ENCODE measurements at regions not wholly inside any gene's neighbourhood (a gene's known extent, or its start where the extent isn't known, plus 50 kb on each side); places are given as distances from the start of the nearest gene placed in this dataset.

DNA sequence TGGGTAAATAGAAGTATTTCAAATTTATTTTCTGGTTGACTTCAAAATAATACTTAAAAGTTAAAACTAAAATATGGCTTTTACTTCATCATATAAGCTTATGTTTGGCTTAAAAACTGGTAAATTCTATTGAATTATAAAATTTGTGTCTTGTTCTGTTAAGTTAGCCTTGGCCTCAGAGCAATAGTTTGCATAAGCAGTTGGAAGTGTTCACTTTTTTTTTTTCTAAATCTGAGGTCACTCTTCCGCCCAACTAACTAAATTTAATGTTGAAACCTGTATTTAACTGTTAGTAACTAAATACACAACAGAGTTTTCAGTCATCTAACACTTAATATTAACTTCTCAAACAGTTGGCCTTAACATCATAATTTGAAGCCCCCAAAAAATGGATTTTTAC is 871.7 kb upstream of the ADAMTS5 start:
- H3K9me3 Mint-ChIP-seq = peaks cover 0 to 22% (median 4%) of the 10 kb centered on the region in 11 donors

DNA sequence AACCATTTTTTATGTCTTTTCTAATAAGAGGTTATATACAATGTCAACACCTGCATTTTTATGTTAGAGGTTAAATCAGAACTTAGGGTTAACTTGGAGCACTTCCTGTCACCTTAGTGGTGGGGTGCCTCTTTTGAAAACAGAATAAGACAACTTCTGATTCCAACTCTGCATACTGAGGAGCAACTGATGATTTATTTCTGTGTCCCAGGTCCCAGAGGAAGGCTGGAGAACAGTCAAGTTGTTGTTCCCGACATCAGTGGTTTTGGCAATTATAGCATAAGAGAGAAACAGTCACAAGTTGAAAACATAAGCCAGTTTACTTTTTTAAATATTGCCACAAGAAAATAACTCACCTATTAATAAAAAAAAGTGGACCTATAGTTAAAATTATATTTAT is 871.0 kb upstream of the ADAMTS5 start:
- no peaks in the 10 kb centered on the region for H3K9me3 ChIP-seq (ENCODE audit: control insufficient read depth in 2 of 3, low read length in 3 of 3)
- CTCF ChIA-PET = no interaction called here
- ATAC-seq (no peak), DNase-seq (no peak)
- POLR2A ChIA-PET = no interaction called here
- intact Hi-C loops (cut with micrococcal nuclease) = no loop called here
- H3K4me1 ChIP-seq (ENCODE audit: control insufficient read depth in 2 of 2, insufficient read depth in 2 of 2, low read length in 2 of 2) = no peaks in the 10 kb centered on the region
- no peak overlapping the region for H3K27ac ChIP-seq (ENCODE audit: low read depth, low read length)
- H3K27me3 ChIP-seq (ENCODE audit: control insufficient read depth in 2 of 2, insufficient read depth in 2 of 2, low read length in 2 of 2) = no peaks in the 10 kb centered on the region
- H3K4me1 Mint-ChIP-seq = no peaks in the 10 kb centered on the region
- peaks cover 0 to 18% (median 3%) of the 10 kb centered on the region in 11 donors for H3K9me3 Mint-ChIP-seq
- H3K4me3 Mint-ChIP-seq = no peak overlapping the region
- H3K36me3 Mint-ChIP-seq = no peaks in the 10 kb centered on the region
- no peak overlapping the region for H3K27ac Mint-ChIP-seq
- H3K36me3 ChIP-seq (ENCODE audit: control insufficient read depth in 2 of 3, insufficient read depth in 3 of 3, low read length in 3 of 3) = no peaks in the 10 kb centered on the region
- no peak overlapping the region for H3K4me3 ChIP-seq (ENCODE audit: low read length)
- H3K27me3 Mint-ChIP-seq = no peaks in the 10 kb centered on the region

More for the DNA sequence above, 871.7 kb upstream of the ADAMTS5 start:
- Mint-ChIP-seq H3K4me1 (no peaks in the 10 kb centered on the region), H3K27ac (no peak overlapping the region), H3K36me3 (no peaks in the 10 kb centered on the region), H3K27me3 (no peaks in the 10 kb centered on the region), H3K4me3 (no peak overlapping the region)
- no peaks in the 10 kb centered on the region for H3K4me1 ChIP-seq (ENCODE audit: control insufficient read depth in 2 of 2, insufficient read depth in 2 of 2, low read length in 2 of 2)
- H3K4me3 ChIP-seq (ENCODE audit: low read length) = no peak overlapping the region
- ATAC-seq (no peak), DNase-seq (no peak)
- H3K27ac ChIP-seq (ENCODE audit: low read depth, low read length) = no peak overlapping the region
- H3K36me3 ChIP-seq (ENCODE audit: control insufficient read depth in 2 of 3, insufficient read depth in 3 of 3, low read length in 3 of 3) = no peaks in the 10 kb centered on the region
- intact Hi-C loops (cut with micrococcal nuclease) = no loop called here
- H3K27me3 ChIP-seq (ENCODE audit: control insufficient read depth in 2 of 2, insufficient read depth in 2 of 2, low read length in 2 of 2) = no peaks in the 10 kb centered on the region
- H3K9me3 ChIP-seq (ENCODE audit: control insufficient read depth in 2 of 3, low read length in 3 of 3) = no peaks in the 10 kb centered on the region
- POLR2A ChIA-PET = no interaction called here
- CTCF ChIA-PET = no interaction called here

DNA sequence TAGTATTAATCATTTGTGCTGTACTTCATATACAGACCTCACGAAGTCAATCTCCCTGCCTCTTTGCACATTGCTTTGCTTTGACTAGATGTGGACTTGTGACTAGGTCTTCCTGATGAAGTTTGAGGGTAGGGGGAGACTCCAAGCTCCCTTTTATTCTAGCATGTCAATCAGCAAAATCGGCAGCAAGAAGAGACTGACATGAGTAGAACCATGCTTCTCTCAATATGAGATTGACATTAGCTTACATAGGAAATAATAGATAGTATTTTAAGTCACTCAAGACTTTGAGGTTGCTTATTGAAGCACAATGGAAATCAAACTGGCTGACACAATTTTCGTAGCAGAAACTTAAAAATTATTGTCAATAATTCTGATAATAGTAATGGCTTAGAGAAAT is 866.4 kb upstream of the ADAMTS5 start:
- no peaks in the 10 kb centered on the region for H3K36me3 Mint-ChIP-seq
- POLR2A ChIA-PET = no interaction called here
- peaks cover 0 to 22% (median 4%) of the 10 kb centered on the region in 11 donors for H3K9me3 Mint-ChIP-seq
- Histone ChIP-seq H3K4me3 (ENCODE audit: low read length) (no peak overlapping the region), H3K27me3 (ENCODE audit: control insufficient read depth in 2 of 2, insufficient read depth in 2 of 2, low read length in 2 of 2) (no peaks in the 10 kb centered on the region), H3K27ac (ENCODE audit: low read depth, low read length) (no peak overlapping the region), H3K36me3 (ENCODE audit: control insufficient read depth in 2 of 3, insufficient read depth in 3 of 3, low read length in 3 of 3) (no peaks in the 10 kb centered on the region), H3K4me1 (ENCODE audit: control insufficient read depth in 2 of 2, insufficient read depth in 2 of 2, low read length in 2 of 2) (no peaks in the 10 kb centered on the region), H3K9me3 (ENCODE audit: control insufficient read depth in 2 of 3, low read length in 3 of 3) (no peaks in the 10 kb centered on the region)
- no peak for DNase-seq
- CTCF ChIA-PET = no interaction called here
- no peak overlapping the region for H3K27ac Mint-ChIP-seq
- intact Hi-C loops (cut with micrococcal nuclease) = no loop called here
- H3K4me1 Mint-ChIP-seq = no peaks in the 10 kb centered on the region
- H3K4me3 Mint-ChIP-seq = no peak overlapping the region
- no peaks in the 10 kb centered on the region for H3K27me3 Mint-ChIP-seq
- ATAC-seq = no peak

DNA sequence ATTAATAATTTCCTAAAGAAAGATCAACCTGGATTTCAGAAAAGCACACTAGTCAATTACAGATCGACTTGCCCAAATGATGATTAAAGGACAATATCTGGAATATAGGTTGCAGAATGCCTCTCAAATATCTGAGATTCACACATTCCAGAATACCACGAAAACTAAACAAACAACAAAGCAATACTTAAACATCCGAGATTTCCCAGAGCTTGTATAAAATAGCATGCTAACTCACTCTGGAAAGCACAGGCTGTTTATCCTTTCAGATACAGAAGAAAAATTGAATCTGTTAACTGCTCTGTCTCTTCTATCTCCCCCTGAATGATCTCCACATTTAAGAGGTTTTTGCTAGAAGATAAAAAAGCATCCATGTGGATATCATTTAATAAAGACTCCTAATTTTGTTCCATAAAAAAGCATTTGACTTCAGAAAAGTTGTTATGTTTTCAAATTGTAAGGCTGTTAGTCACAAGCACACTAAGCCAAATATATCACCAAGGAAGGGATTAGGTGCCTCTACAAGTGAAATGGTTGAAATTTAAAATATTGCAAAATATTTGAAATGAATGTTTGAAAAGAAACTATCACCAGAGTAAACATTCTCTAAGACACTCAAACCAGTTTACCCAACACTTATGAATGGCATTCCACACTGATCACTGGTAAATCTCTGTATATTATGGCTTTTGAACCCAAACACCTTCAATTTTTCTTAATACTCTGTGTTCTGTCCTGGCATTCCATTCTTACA is 865.1 kb upstream of the ADAMTS5 start:
- H3K4me1 Mint-ChIP-seq = no peaks in the 10 kb centered on the region
- H3K4me1 ChIP-seq (ENCODE audit: control insufficient read depth in 2 of 2, insufficient read depth in 2 of 2, low read length in 2 of 2) = no peaks in the 10 kb centered on the region
- ChIA-PET POLR2A (no interaction called here), CTCF (no interaction called here)
- ATAC-seq = no peak
- H3K9me3 Mint-ChIP-seq = peaks cover 0 to 22% (median 5%) of the 10 kb centered on the region in 11 donors
- H3K36me3 ChIP-seq (ENCODE audit: control insufficient read depth in 2 of 3, insufficient read depth in 3 of 3, low read length in 3 of 3) = no peaks in the 10 kb centered on the region
- no peaks in the 10 kb centered on the region for H3K9me3 ChIP-seq (ENCODE audit: control insufficient read depth in 2 of 3, low read length in 3 of 3)
- H3K27ac ChIP-seq (ENCODE audit: low read depth, low read length) = no peak overlapping the region
- H3K4me3 Mint-ChIP-seq = no peak overlapping the region
- H3K27ac Mint-ChIP-seq = no peak overlapping the region
- no peaks in the 10 kb centered on the region for H3K27me3 ChIP-seq (ENCODE audit: control insufficient read depth in 2 of 2, insufficient read depth in 2 of 2, low read length in 2 of 2)
- H3K36me3 Mint-ChIP-seq = no peaks in the 10 kb centered on the region
- DNase-seq = no peak
- H3K4me3 ChIP-seq (ENCODE audit: low read length) = no peak overlapping the region
- H3K27me3 Mint-ChIP-seq = peaks cover 0 to 4% (median 0%) of the 10 kb centered on the region in 5 donors
- intact Hi-C loops (cut with micrococcal nuclease) = no loop called here

DNA sequence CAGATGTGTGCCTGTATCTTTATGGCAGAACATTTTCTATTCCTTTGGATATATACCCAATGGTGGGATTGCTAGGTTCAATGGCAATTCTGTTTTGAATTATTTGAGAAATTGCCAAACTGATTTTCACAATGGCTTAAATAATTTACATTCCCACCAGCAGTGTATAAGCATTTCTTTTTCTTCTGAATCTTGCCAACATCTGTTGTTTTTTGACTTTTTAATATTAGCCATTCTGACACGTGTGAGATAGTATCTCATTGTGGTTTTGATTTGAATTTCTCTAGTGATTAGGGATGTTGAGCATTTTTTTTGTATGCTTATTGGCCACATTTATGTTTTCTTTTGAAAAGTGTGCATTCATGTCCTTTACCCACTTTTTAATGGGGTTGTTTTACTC is 864.3 kb upstream of the ADAMTS5 start:
- Histone ChIP-seq H3K4me3 (ENCODE audit: low read length) (no peak overlapping the region), H3K4me1 (ENCODE audit: control insufficient read depth in 2 of 2, insufficient read depth in 2 of 2, low read length in 2 of 2) (no peaks in the 10 kb centered on the region), H3K9me3 (ENCODE audit: control insufficient read depth in 2 of 3, low read length in 3 of 3) (no peaks in the 10 kb centered on the region), H3K27ac (ENCODE audit: low read depth, low read length) (no peak overlapping the region), H3K27me3 (ENCODE audit: control insufficient read depth in 2 of 2, insufficient read depth in 2 of 2, low read length in 2 of 2) (no peaks in the 10 kb centered on the region), H3K36me3 (ENCODE audit: control insufficient read depth in 2 of 3, insufficient read depth in 3 of 3, low read length in 3 of 3) (no peaks in the 10 kb centered on the region)
- Mint-ChIP-seq H3K4me1 (no peaks in the 10 kb centered on the region), H3K36me3 (no peaks in the 10 kb centered on the region), H3K4me3 (no peak overlapping the region), H3K27me3 (peaks cover 0 to 4% (median 0%) of the 10 kb centered on the region in 5 donors), H3K9me3 (peaks cover 0 to 19% (median 5%) of the 10 kb centered on the region in 11 donors), H3K27ac (no peak overlapping the region)
- ChIA-PET CTCF (no interaction called here), POLR2A (no interaction called here)
- intact Hi-C loops (cut with micrococcal nuclease) = no loop called here
- DNase-seq (no peak), ATAC-seq (no peak)

DNA sequence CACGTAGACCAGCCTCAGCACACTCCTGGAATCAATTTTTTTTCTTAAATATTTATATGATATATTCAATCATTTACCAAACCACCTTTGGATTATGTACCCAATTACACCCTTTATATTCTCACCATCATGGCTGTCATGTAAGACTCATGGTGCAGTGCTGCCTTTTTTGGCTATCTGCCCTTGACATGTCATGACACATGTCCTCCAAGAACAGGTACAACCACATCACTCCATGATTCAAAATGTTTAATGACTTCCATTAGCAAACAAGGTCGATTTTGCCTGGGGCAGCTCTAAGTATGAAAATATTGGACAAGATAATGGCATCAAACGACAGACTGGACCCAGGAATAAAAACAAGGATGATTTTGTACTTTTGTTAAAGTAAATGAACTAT is 861.1 kb upstream of the ADAMTS5 start:
- H3K27ac Mint-ChIP-seq = no peak overlapping the region
- ATAC-seq (no peak), DNase-seq (no peak)
- peaks cover 0 to 4% (median 0%) of the 10 kb centered on the region in 5 donors for H3K27me3 Mint-ChIP-seq
- H3K9me3 ChIP-seq (ENCODE audit: control insufficient read depth in 2 of 3, low read length in 3 of 3) = no peaks in the 10 kb centered on the region
- H3K27ac ChIP-seq (ENCODE audit: low read depth, low read length) = no peak overlapping the region
- H3K36me3 Mint-ChIP-seq = no peaks in the 10 kb centered on the region
- ChIA-PET CTCF (no interaction called here), POLR2A (no interaction called here)
- H3K4me1 ChIP-seq (ENCODE audit: control insufficient read depth in 2 of 2, insufficient read depth in 2 of 2, low read length in 2 of 2) = no peaks in the 10 kb centered on the region
- H3K9me3 Mint-ChIP-seq = peaks cover 0 to 11% (median 5%) of the 10 kb centered on the region in 11 donors
- intact Hi-C loops (cut with micrococcal nuclease) = no loop called here
- H3K27me3 ChIP-seq (ENCODE audit: control insufficient read depth in 2 of 2, insufficient read depth in 2 of 2, low read length in 2 of 2) = no peaks in the 10 kb centered on the region
- no peaks in the 10 kb centered on the region for H3K36me3 ChIP-seq (ENCODE audit: control insufficient read depth in 2 of 3, insufficient read depth in 3 of 3, low read length in 3 of 3)
- no peak overlapping the region for H3K4me3 ChIP-seq (ENCODE audit: low read length)
- no peaks in the 10 kb centered on the region for H3K4me1 Mint-ChIP-seq
- H3K4me3 Mint-ChIP-seq = no peak overlapping the region

DNA sequence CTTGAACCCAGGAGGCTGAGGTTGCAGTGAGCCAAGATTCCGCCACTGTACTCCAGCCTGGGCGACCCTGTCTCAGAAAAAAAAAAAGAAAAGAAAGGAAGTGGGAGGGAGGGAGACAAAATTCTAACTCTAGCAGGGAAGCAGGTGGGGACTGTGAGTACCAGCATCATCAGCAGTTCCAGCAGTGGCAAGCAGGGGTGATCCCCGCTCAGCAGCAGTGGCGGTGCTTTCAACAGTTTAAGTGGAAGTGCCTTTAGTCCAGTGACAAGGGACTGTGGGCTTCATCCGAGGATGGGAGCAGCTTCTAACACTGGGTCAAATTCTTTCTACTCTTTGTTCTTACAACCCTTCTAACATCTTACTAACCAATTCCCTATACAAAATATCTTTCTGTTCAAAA is 858.1 kb upstream of the ADAMTS5 start:
- no peaks in the 10 kb centered on the region for H3K4me1 ChIP-seq (ENCODE audit: control insufficient read depth in 2 of 2, insufficient read depth in 2 of 2, low read length in 2 of 2)
- Mint-ChIP-seq H3K9me3 (peaks cover 0 to 11% (median 5%) of the 10 kb centered on the region in 11 donors), H3K4me3 (no peak overlapping the region), H3K27ac (no peak overlapping the region), H3K27me3 (peaks cover 0 to 4% (median 0%) of the 10 kb centered on the region in 5 donors), H3K4me1 (no peaks in the 10 kb centered on the region), H3K36me3 (no peaks in the 10 kb centered on the region)
- no peak for DNase-seq
- H3K36me3 ChIP-seq (ENCODE audit: control insufficient read depth in 2 of 3, insufficient read depth in 3 of 3, low read length in 3 of 3) = no peaks in the 10 kb centered on the region
- intact Hi-C loops (cut with micrococcal nuclease) = no loop called here
- ATAC-seq = no peak
- POLR2A ChIA-PET = no interaction called here
- no peaks in the 10 kb centered on the region for H3K9me3 ChIP-seq (ENCODE audit: control insufficient read depth in 2 of 3, low read length in 3 of 3)
- H3K4me3 ChIP-seq (ENCODE audit: low read length) = no peak overlapping the region
- no peak overlapping the region for H3K27ac ChIP-seq (ENCODE audit: low read depth, low read length)
- no peaks in the 10 kb centered on the region for H3K27me3 ChIP-seq (ENCODE audit: control insufficient read depth in 2 of 2, insufficient read depth in 2 of 2, low read length in 2 of 2)
- CTCF ChIA-PET = no interaction called here
